Neural progenitor cell (in vitro differentiated cells): ENCODE measurements at regions not wholly inside any gene's neighbourhood (a gene's known extent, or its start where the extent isn't known, plus 50 kb on each side); places are given as distances from the start of the nearest gene placed in this dataset.

Experiments used
- EZH2 ChIP-seq: fragments of 200-600 bp; sonication (generic); IDR thresholded peaks from 2 replicates; pipeline ENCODE4 v1.6.1; 2017; ENCODE audit warnings: antibody characterized with exemption, mild to moderate bottlenecking, moderate library complexity
- TF ChIP-seq, protein P1 (sequence below): fragments of 200-600 bp; sonication (generic); IDR thresholded peaks from 2 replicates; pipeline ENCODE4 v1.5.1; 2017; ENCODE audit warnings: antibody characterized with exemption, mild to moderate bottlenecking

- TF ChIP-seq, protein P1, sequence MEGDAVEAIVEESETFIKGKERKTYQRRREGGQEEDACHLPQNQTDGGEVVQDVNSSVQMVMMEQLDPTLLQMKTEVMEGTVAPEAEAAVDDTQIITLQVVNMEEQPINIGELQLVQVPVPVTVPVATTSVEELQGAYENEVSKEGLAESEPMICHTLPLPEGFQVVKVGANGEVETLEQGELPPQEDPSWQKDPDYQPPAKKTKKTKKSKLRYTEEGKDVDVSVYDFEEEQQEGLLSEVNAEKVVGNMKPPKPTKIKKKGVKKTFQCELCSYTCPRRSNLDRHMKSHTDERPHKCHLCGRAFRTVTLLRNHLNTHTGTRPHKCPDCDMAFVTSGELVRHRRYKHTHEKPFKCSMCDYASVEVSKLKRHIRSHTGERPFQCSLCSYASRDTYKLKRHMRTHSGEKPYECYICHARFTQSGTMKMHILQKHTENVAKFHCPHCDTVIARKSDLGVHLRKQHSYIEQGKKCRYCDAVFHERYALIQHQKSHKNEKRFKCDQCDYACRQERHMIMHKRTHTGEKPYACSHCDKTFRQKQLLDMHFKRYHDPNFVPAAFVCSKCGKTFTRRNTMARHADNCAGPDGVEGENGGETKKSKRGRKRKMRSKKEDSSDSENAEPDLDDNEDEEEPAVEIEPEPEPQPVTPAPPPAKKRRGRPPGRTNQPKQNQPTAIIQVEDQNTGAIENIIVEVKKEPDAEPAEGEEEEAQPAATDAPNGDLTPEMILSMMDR = no peak
- TF ChIP-seq EZH2 = no peak
These were observed 187.3 kb downstream of the CYB561 start for GRCh38 chr17:63258785-63259184.
